ENCODE measurements at regions not wholly inside any gene's neighbourhood (a gene's known extent, or its start where the extent isn't known, plus 50 kb on each side); places are given as distances from the start of the nearest gene placed in this dataset.

GRCh38 chr2:16331772-16332171, 333.9 kb downstream of the CYRIA start:
- TF ChIP-seq CTCF (conservative IDR thresholded peaks at IDR 0.05; ENCODE audit: low read depth, low read length) (no peak), RCOR1 (IDR thresholded peaks at IDR 0.05; ENCODE audit: insufficient replicate concordance, low read length) (no peak), NFE2L2 (IDR thresholded peaks at IDR 0.05; ENCODE audit: low read depth, low read length) (no peak)

Data from IMR-90 (cell line).